Nephron progenitor cell (in vitro differentiated cells): ENCODE measurements at regions not wholly inside any gene's neighbourhood (a gene's known extent, or its start where the extent isn't known, plus 50 kb on each side); places are given as distances from the start of the nearest gene placed in this dataset.

Experiments used
- DNase-seq: peaks from one replicate; pipeline ENCODE4 v3.0.0; 2021
- H3K27ac Mint-ChIP-seq: 2 replicates; pipeline ENCODE4 v1.8.0; 2021; ENCODE audit warnings: mild to moderate bottlenecking, moderate library complexity, mixed read lengths
- H3K27me3 Mint-ChIP-seq: 2 replicates; pipeline ENCODE4 v1.8.0; 2021; ENCODE audit warnings: mild to moderate bottlenecking, low read depth, mixed read lengths; ENCODE audit not compliant: poor library complexity
- H3K36me3 Mint-ChIP-seq: 2 replicates; pipeline ENCODE4 v1.8.0; 2021; ENCODE audit warnings: low read depth, mixed read lengths
- H3K4me1 Mint-ChIP-seq: 2 replicates; pipeline ENCODE4 v1.8.0; 2021; ENCODE audit warnings: mixed read lengths
- H3K4me3 Mint-ChIP-seq: 2 replicates; pipeline ENCODE4 v1.8.0; 2021; ENCODE audit warnings: mild to moderate bottlenecking, moderate library complexity, mixed read lengths
- H3K9me3 Mint-ChIP-seq: 2 replicates; pipeline ENCODE4 v1.8.0; 2021; ENCODE audit warnings: mild to moderate bottlenecking, moderate library complexity, mixed read lengths
- TF ChIP-seq, protein P1 (sequence below): fragments of 200-600 bp; sonication (generic); IDR thresholded peaks from 2 replicates; pipeline ENCODE4 v1.5.0; 2021; ENCODE audit warnings: antibody characterized with exemption

DNA sequence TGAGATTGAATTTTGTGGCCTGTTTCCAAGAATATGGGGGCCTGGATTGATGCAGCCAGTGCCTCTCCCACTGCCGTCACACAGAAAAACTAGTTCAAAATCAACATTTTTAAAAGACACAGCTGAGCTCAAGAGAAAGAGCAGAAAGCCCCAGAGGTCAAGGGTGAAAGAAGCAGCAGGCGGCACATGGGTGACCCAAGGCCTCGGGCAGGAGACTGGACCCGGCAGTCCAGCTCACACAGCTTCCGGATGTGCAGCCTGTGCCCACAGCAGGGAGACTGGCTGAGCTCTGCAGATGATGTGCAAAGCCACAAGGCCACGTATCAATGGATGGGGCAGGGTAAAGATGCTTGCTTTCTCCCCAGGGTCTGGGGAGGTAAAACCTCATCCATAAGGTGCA is 50.4 kb upstream of the RNF32 start:
- Mint-ChIP-seq H3K27me3 (no peaks in the 10 kb centered on the region), H3K27ac (no peak overlapping the region), H3K4me3 (no peak overlapping the region), H3K36me3 (peaks cover 14% of the 10 kb centered on the region), H3K9me3 (peaks cover 29% of the 10 kb centered on the region), H3K4me1 (no peaks in the 10 kb centered on the region)
- DNase-seq: no peak
- TF ChIP-seq, protein P1, sequence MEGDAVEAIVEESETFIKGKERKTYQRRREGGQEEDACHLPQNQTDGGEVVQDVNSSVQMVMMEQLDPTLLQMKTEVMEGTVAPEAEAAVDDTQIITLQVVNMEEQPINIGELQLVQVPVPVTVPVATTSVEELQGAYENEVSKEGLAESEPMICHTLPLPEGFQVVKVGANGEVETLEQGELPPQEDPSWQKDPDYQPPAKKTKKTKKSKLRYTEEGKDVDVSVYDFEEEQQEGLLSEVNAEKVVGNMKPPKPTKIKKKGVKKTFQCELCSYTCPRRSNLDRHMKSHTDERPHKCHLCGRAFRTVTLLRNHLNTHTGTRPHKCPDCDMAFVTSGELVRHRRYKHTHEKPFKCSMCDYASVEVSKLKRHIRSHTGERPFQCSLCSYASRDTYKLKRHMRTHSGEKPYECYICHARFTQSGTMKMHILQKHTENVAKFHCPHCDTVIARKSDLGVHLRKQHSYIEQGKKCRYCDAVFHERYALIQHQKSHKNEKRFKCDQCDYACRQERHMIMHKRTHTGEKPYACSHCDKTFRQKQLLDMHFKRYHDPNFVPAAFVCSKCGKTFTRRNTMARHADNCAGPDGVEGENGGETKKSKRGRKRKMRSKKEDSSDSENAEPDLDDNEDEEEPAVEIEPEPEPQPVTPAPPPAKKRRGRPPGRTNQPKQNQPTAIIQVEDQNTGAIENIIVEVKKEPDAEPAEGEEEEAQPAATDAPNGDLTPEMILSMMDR: no peak

DNA sequence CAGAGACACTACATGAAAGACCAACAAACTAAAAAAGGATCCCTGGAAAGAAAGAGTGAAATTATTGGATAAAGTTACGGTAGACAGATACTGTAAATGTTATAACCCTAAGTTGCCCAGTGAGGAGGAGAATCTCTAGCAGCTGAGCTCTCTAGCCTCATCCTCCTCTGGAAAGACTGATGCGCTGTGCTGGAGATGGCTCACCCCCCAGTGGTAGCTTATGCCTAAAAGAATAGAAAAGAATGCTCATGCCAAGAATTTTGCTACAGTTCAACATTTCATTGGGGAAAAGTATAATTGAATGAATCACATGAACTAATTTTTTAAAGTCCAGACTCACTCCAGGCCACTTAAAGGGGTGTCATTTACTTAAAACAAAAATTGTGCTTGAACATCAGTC is 50.8 kb upstream of the RNF32 start:
- Mint-ChIP-seq H3K4me3 (no peak overlapping the region), H3K9me3 (peaks cover 29% of the 10 kb centered on the region), H3K27ac (no peak overlapping the region), H3K27me3 (no peaks in the 10 kb centered on the region), H3K36me3 (peaks cover 14% of the 10 kb centered on the region), H3K4me1 (no peaks in the 10 kb centered on the region)
- DNase-seq: no peak
- TF ChIP-seq, protein P1: no peak

DNA sequence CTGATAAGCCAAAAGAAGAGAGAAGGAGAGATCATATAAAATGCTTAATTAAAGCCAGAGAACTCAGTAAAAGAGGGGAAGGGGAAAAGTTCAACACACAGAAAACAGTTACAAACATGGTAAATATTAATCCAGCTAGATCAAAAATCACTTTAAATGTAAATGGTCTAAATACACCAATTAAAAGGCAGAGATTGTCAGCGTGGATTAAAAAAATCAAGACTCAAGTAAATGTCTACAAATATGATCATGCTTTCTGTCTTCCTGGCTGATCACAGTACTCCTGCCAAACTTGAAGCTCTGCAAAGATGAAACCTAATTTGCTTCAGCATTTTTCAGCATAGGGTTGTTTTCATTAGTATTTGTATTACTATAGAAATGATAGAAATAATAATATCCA is 54.6 kb upstream of the RNF32 start:
- Mint-ChIP-seq H3K9me3 (peaks cover 9% of the 10 kb centered on the region), H3K4me1 (no peaks in the 10 kb centered on the region), H3K4me3 (no peak overlapping the region), H3K36me3 (no peaks in the 10 kb centered on the region), H3K27me3 (peaks cover 10% of the 10 kb centered on the region), H3K27ac (no peak overlapping the region)
- DNase-seq: no peak
- TF ChIP-seq, protein P1: no peak

DNA sequence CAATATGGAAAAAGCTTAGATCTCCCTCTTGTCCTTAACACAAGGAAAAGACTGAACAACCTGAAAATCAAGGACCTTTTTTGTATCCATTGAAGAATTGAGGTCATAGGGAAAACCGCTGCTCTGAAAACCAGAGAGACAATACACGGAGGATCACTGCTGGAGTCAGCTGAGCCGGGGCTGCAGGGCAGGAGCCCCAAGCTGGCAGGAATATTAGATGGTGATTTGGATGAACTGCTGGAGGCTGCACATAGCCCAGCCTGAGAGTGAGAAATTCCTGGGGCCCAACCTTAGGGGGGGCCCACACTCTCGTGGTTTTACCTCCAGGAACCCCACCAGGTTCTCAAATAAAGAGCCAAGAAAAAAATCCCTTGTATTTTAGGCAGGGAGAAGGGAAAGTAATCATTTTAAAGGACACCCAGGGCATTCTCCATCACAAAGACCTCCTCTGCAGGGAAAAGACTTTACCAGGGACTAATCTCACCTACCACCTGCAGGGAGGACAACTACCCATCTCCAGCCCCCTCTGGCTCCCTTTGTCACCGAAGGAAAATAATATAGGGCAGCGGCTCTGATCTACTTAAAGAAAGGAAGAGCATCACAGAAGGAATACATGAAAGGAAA is 55.4 kb upstream of the RNF32 start:
- Mint-ChIP-seq H3K4me3 (no peak overlapping the region), H3K36me3 (no peaks in the 10 kb centered on the region), H3K9me3 (peaks cover 9% of the 10 kb centered on the region), H3K27me3 (peaks cover 10% of the 10 kb centered on the region), H3K4me1 (no peaks in the 10 kb centered on the region), H3K27ac (peak overlapping the region; percentile 17)
- DNase-seq: no peak
- TF ChIP-seq, protein P1: no peak

DNA sequence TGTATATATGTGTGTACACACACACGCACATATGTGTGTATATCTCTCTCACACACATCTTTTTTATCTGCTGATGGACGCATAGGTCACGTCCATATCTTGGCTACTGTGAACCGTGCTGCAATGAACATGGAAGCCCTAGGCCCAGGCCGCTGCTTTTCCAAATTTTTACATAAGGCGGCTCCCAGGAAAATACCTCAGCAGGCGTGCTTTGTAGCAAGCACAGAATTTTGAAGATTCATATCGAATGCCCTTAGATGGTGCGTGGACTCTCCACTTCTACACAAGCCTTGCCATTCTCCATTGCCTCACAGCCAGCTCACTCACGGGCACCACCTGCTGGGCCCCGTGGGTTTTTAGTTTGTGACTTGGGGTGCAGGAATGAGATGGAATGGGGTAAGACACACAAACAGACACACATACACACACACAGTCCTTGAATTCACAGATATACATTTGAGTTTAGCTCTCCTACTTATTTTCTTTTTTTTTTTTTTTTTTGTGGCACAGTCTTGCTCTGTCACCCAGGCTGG is 57.9 kb upstream of the RNF32 start:
- Mint-ChIP-seq H3K9me3 (peaks cover 9% of the 10 kb centered on the region), H3K27me3 (peaks cover 17% of the 10 kb centered on the region), H3K4me1 (peaks cover 9% of the 10 kb centered on the region), H3K36me3 (no peaks in the 10 kb centered on the region), H3K27ac (no peak overlapping the region), H3K4me3 (no peak overlapping the region)
- TF ChIP-seq, protein P1: no peak
- no peak for DNase-seq

DNA sequence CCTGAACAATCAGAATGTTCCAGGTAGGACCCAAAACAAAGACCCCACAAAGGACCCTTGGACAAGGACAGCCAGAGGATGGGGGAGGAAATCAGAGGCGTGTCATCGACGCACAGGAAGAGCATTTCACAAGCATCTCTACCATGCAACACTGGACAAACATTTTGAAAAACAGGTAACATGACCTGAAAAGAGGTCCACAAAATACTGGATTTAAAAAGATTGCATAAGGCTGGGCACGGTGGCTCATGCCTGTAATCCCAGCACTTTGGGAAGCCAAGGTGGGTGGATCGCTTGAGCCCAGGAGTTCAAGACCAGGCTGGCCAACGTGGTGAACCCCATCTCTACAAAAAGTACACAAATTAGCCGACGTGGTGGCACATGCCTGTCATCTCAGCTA is 60.5 kb upstream of the RNF32 start:
- no peak overlapping the region for H3K4me3 Mint-ChIP-seq
- peaks cover 18% of the 10 kb centered on the region for H3K4me1 Mint-ChIP-seq
- no peak for DNase-seq
- no peak overlapping the region for H3K27ac Mint-ChIP-seq
- peaks cover 17% of the 10 kb centered on the region for H3K27me3 Mint-ChIP-seq
- TF ChIP-seq, protein P1: no peak
- peaks cover 4% of the 10 kb centered on the region for H3K9me3 Mint-ChIP-seq
- H3K36me3 Mint-ChIP-seq: no peaks in the 10 kb centered on the region
